MV-4-11 (cell line): ENCODE measurements at regions not wholly inside any gene's neighbourhood (a gene's known extent, or its start where the extent isn't known, plus 50 kb on each side); places are given as distances from the start of the nearest gene placed in this dataset.

Experiments
- DNase-seq: peaks from one replicate; lab custom pipeline; 2025; lab: John Stamatoyannopoulos, UW

GRCh38 chr12:125678589-125678993, 613.4 kb downstream of the AACS start:
- DNase-seq, result no peak

GRCh38 chr12:125683748-125684381, 618.6 kb downstream of the AACS start:
- no peak for DNase-seq

GRCh38 chr12:125684968-125685790, 619.9 kb downstream of the AACS start:
- peak; percentile 27 for DNase-seq

DNA sequence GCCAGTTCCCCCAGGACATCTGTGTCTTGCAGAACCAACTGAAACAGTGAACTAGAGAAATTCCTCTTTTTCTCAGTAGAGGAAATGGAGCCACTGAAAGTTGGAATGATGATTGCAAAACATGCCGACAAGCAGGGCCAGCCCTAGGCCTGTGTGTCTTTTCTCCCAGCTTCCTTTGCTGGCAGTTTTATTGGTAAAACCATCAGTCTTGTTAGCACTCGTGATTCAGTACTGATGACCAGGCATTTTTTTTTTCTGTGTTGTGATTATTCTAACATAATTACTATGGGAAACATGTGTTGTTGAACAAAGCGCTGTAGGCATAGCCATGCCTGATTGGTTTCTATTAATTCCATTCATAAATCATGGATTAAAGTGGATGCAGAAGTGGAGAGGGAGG, 620.7 kb downstream of the AACS start:
- DNase-seq, result peak; percentile 27

DNA sequence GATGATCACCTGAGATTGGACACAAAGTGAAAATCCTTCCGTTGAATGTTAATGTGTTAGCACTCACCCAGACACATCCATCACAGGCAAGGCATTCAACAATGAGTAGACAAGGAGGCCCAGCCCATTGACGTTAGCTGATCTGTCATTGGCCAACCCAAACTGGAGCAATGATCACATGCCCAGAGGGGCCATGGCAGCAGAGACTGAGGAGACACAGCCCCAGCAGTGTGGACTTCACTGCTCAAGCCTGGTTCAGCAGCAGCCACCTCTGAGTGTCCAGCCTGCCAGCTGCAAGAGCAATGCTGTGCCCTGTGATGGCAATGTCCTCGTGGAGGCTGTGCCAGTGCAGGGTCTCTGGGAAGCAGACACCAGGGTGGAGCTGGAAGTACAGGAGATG, 622.2 kb downstream of the AACS start:
- DNase-seq, result no peak

DNA sequence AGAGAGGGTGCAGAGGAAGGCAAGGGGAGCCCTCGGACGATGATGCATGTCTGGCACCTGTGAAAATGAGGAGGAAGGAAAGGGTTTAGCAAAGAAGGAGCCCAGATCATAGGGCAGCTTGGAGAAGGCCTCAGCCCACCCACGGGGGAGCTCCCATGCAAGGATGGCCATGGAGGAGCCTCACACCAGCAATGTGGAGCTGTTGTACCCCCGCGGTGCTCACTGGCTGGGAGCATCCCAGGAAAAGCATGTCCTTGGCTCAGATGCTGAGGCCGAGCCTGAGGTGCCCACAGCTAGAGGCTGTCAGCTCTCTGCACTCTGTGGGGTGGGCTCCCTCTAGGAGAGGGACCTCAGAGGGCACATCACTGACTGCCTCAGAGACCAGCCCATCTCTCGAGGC, 622.6 kb downstream of the AACS start:
- no peak for DNase-seq

DNA sequence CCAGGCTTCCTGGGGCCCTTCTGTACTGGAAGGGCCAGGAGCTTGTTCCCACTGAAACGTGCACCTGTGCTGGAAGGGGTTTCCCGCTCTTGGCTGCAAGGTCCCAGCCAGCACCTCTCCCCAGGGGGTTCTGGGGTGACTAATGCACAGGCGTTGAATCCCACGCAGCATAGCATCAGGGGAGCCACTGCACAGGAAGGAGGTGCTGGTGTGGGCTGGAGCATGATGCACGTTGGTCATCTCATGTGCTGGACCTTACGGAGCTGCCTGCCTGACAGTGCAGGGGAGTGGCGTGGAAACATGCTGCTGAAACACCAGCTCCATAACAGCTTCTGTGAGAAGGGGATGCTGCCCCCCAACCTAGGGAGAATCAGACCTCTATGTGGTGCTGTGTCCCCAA, 623.0 kb downstream of the AACS start:
- no peak for DNase-seq

- DNase-seq, result no peak
These were observed 623.6 kb downstream of the AACS start for GRCh38 chr12:125688881-125689280.

GRCh38 chr12:125689576-125690410, 624.6 kb downstream of the AACS start:
- DNase-seq, result no peak

DNA sequence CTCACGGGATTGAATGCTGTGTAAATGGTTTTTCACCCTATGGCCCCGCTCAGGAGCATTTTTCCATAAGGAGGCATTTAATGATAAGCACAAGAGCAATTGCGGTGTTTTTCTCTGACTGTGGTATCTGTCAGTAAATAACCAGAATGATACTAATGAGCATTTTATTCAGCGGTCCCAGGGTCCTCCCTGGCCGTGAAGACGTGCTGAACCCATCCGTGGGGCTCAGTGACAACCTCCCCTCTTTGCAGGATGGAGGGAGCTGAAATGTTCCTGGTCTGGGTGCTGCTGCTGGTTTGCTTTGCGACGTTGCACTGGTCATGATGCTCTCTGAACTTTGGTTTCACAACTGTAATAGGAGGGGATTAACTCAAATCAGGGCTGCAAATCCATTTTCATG, 625.6 kb downstream of the AACS start:
- DNase-seq, result no peak

DNA sequence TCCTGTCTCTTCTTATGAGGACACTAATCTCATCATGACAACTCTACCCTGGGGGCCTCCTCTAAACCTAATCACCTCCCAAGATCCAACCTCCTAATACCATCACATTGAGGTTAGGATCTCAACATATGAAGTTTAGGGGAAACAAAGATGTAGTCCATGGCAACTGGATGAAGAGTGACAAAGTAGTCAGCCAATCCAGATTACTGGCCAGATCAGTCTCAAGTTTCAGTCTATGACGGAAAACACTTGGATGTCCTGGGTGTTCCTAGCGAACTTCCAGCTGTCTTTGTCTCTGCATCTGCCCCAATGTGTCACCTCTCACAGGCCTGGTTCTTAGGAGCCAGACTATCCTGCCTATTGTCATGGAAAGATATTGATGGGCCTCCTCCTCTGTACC, 630.8 kb downstream of the AACS start:
- DNase-seq, result no peak

GRCh38 chr12:125704803-125705202, 639.6 kb downstream of the AACS start:
- no peak for DNase-seq

- no peak for DNase-seq
These were observed 655.7 kb downstream of the AACS start for GRCh38 chr12:125720961-125721360.

DNA sequence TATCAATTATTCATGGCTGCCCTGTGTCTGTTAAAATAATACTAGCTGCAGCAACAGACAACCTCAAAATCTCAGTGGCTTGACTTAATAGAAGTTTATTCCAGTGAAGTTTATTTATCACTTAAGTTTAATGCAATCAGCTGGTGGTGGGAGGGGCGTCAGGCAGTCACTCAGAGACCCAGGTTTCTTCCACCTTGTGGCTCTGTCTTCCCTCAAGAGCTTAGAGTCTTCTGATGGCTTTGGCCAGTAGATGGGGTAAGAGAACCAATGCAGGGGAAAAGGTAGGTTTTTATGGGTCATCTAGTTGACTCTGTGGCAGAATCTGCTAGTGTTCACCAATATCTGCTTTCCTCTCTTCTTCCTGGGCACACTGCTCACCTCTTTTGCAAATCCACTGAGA, 668.9 kb downstream of the AACS start:
- no peak for DNase-seq

DNA sequence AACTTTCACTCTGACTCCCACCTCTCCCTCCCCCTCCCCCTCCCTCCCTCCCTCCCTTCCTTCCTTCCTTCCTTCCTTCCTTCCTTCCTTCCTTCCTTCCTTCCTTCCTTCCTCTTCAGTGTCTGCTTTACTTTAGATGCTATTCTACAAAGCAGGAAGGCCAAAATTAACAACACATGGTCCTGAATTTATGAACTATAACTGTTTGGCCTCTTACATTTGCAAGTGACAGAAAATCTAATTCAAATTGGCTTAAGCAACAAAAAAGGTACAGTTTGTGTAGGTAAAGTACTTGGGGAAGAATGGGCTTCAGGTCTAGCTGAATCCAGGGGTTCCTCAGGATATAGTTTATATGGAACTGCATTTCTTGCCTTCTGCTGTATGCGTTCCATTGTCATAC, 673.0 kb downstream of the AACS start:
- DNase-seq, result no peak

DNA sequence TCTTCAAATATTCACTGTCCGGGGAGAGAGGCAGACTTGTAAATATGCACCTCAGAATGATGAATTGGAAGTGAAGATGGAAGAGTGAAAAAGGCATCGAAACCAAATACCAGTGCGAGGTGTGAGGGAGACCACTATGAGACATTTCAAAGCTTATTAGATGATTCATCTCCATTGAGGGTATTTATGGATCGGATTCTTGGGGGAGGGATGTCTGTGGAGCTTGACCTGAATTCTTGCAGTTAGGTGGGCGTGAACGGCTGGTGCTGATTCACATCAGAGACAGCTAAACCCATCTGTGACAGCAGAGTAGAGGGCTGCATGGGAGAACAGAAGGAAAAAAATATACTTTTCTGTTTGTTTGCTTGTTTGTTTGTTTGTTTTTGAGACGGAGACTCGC, 677.2 kb downstream of the AACS start:
- DNase-seq, result no peak

- DNase-seq, result no peak
These were observed 679.0 kb downstream of the AACS start for GRCh38 chr12:125744201-125744600.

GRCh38 chr12:125755512-125755911, 690.3 kb downstream of the AACS start:
- no peak for DNase-seq

DNA sequence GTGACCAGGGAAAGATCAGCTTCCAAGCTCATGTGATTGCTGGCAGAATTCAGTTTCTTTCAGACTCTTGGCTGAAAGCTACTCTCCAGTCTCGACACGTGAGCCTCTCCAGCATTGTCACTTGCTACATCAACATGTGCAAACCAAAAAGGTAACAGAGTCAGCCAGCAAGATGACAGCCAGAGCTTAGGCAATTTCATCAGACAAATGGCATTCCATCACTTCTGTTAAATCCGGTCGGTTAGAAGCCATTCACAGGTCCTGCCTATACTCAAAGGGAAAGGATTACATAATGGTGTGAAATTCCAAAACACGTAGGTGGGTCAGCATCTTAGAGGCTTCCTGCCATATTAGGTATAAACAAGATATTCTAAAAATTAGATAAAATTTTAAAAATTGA, 700.9 kb downstream of the AACS start:
- DNase-seq, result no peak

GRCh38 chr12:125772403-125772802, 707.2 kb downstream of the AACS start:
- no peak for DNase-seq

DNA sequence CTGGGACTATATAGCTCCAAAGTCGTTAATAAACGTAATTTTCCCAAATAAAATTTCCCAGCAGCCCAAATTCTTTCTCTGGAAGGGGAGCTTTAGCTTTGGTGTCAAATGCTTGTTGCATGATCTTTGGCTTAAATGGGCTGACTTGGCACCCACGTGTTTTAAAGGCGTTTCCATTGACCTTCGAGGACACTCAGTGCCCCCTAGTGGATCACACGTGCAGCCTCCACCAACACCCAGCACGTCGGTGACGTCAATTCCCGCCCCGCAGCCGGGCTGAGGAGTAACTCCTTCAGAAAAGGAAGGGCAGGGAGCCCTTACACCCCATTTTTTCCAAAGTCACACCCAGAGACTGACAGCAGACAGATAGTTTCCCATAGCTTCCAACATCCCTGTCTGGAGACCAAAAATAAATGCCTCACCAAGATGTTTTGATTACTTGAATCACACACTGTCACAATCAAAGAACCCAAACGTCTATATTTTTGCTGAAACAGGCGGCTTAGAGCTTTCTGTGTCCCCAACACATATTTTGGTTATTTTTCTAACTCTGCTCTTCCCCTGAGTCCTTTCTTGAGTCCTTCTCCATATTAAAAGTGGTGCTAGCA, 707.9 kb downstream of the AACS start:
- no peak for DNase-seq

GRCh38 chr12:125775507-125775906, 710.3 kb downstream of the AACS start:
- DNase-seq, result no peak
